GM12892 (cell line): ENCODE measurements at regions not wholly inside any gene's neighbourhood (a gene's known extent, or its start where the extent isn't known, plus 50 kb on each side); places are given as distances from the start of the nearest gene placed in this dataset.

ENCODE experiments used
- POLR2A ChIP-seq: IDR thresholded peaks from 2 replicates; pipeline ENCODE4 v1.6.1; 2011; ENCODE audit warnings: low read depth, low read length, control low read depth
- POLR2AphosphoS5 ChIP-seq: IDR thresholded peaks from 2 replicates; pipeline ENCODE4 v1.6.1; 2011; ENCODE audit warnings: low read depth, low read length, control low read depth

DNA sequence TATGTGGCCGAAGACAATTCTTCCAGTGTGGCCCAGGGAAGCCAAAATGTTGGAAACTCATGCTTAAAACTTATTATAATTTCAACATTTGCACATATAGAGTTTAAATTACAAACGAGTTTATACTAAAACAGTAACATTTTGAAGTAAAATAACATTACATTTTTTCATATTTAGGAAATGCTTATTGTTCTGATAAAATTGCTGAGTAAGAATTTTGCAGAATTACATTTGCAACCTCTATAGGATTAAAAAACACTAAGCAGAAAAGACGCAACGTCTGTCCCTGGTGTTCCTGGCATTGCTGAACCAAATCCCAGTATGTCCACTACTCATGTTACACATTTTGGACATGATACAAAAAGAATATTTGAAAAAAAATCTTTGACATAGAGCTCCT lies 1241.2 kb downstream of the SUCLG1 start:
- no peak for TF ChIP-seq POLR2A
- TF ChIP-seq POLR2AphosphoS5 = no peak
